ENCODE measurements at regions not wholly inside any gene's neighbourhood (a gene's known extent, or its start where the extent isn't known, plus 50 kb on each side); places are given as distances from the start of the nearest gene placed in this dataset.

DNA sequence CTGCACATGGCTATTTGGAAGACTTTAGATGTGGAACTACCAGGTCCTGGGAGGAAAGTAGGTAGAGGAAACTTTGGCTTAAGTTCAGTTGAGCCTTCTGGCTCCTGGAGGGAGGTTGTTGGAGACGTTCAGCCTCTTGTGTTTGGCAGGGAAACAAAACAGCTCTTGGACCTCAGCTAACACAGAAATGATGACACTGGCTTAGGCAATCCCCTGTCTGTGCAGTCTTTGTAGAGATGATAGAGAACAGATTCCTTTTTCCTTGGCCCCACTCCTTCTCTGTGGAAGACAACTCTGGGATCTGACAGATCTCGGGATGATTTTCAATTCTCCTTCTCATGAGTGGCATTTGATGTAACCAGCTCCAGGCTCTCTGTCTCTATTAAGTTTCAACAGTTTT lies 428.5 kb downstream of the TMEM135 start:
- TF ChIP-seq, protein P1, sequence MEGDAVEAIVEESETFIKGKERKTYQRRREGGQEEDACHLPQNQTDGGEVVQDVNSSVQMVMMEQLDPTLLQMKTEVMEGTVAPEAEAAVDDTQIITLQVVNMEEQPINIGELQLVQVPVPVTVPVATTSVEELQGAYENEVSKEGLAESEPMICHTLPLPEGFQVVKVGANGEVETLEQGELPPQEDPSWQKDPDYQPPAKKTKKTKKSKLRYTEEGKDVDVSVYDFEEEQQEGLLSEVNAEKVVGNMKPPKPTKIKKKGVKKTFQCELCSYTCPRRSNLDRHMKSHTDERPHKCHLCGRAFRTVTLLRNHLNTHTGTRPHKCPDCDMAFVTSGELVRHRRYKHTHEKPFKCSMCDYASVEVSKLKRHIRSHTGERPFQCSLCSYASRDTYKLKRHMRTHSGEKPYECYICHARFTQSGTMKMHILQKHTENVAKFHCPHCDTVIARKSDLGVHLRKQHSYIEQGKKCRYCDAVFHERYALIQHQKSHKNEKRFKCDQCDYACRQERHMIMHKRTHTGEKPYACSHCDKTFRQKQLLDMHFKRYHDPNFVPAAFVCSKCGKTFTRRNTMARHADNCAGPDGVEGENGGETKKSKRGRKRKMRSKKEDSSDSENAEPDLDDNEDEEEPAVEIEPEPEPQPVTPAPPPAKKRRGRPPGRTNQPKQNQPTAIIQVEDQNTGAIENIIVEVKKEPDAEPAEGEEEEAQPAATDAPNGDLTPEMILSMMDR (IDR thresholded peaks at IDR 0.05), result no peak
- no peak for TF ChIP-seq POLR2A (IDR thresholded peaks at IDR 0.05)

All from tibial nerve (tissue), 3 donors.